EL (cell line): ENCODE measurements at regions not wholly inside any gene's neighbourhood (a gene's known extent, or its start where the extent isn't known, plus 50 kb on each side); places are given as distances from the start of the nearest gene placed in this dataset.

Experiments used
- DNase-seq: peaks from one replicate; pipeline ENCODE4 v3.0.0-alpha.2; 2016

DNA sequence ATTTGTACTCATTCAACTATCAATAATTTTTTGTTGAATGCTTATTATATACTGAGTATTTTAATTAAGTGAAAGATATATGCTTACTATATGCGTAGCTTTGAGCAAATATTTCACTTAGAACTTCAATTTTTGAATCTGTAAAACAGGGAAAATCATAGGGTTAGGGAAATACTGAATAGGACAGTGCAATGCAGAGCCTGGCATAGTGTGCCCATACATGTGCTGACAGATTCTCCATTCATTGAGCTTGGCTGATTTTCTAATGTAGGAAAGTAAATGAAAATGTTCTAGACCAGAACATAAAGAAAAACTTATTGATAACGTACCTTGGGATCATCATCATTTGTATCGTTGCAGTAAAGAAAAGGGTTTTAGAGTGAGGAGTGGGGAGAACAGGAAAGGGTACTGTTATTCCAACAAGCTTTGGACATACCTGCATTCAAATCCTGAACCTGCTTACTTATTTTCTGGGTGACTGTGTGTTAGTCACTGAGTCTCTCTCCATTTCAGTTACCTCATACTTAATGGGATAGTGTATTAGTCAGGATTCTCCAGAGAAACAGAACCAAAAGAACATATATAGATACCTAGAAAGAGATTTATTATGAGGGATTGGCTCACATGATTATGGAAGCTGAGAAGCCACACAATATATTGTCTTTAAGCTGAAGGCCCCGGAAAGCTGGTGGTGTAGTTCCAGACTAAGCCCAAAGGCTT, 436.4 kb downstream of the ADAMTS20 start:
- no peak for DNase-seq

DNA sequence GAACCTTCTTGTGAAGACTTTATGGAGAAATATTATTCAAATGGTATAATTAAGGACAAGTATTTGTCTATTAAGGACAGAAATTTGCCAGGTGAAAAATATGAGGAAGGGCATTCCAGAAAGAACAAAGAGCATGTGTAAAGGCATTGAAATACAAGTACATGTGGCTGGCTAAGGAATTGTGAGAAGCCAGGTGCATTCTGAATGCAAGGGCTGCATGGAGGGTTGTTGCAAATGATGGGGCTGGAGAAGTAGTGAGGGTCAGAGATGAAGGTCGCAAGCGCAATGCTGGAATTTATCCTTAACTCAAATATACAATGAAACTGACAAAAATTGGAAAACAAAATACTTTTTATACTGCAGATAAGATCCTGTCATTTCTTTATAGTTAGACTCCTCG, 437.7 kb downstream of the ADAMTS20 start:
- DNase-seq = no peak

GRCh38 chr12:43113616-43114015, 438.4 kb downstream of the ADAMTS20 start:
- DNase-seq = no peak

DNA sequence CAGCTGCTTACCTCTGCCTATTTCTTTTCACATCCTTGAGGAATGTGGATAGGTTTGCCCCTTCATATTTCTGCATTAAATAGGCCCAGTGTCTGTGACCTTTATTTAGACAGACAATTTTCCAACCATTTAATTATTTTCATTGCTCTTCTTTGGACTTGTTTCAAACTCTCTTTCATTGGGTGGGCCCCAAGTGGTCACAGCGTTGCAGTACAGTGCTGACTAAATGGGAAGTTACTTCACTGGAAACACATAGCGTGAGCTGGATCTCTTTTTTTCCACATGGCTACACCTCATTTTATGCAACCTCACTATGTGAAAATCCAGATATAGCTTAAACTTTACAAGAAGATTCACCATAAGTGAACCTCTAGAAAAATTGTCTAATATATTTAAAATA, 438.9 kb downstream of the ADAMTS20 start:
- no peak for DNase-seq

- DNase-seq = no peak
Observed at GRCh38 chr12:43112101-43112920, 439.7 kb downstream of the ADAMTS20 start.

GRCh38 chr12:43111608-43112007, 440.4 kb downstream of the ADAMTS20 start:
- DNase-seq = no peak

DNA sequence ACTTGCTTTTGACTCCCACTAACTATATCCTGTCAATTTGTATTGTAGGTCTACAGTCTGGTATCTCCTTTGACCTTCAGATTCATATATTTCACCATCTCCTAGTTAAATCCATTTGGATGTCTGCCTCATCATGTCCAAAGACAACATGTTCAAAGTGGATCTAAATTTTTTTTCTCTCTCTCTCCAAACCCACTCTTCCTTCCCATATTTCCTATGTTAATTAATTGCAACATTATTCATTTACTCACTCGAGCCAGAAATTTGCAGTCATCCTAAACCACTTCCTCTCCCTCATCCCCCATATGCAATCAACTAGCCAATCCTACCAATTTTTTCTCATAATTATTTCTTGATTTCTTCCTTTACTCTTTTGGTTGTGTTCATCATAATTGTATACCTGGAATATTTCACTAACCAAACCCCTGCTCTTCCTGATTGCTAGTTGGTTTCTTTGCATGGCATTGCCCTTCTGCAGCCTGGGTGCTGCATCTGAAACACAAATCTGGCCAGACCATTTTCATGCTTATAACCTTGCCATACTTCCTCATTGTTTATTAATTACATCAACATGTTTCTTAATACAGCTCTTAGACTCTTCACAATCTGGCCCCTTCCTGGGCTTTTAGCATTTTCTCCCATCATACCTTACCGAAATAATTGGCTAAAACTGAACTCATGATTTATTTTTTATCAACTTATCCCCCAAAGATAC, 442.2 kb downstream of the ADAMTS20 start:
- DNase-seq = no peak

GRCh38 chr12:43108656-43109055, 443.3 kb downstream of the ADAMTS20 start:
- DNase-seq = no peak

DNA sequence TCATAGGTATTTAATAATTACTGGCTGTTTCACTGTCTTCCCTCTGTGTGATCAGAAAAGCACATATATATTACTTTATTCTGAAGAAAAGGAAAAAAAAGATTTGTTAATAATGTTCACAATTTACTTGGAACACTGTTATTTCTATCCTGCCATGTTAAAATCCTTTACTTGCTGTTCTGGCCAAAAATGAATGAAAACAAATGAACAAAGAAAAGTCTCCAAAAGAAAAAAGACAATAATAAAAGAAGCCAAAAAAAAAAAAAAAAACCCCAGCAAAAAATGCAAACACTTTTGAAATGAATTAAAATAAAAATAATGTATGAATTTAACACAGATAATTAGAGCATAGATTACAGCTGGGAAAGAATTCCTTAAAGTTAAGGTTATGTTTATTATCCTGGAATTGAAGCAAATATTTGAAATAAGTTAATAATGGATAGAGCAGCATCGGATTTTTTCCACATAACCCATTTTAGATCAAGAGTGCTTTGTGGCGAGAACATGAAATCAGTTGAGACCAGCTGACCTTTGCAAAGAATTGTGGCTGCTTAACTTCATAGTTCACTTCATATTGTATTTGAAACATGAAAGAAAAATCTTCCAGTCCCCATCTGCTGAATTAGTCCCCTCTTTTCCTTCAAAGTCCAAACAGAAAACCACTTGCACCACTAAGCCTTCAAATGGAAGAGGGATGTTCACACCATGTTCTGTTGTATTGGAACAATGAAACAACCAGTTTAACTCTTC, 444.8 kb downstream of the ADAMTS20 start:
- DNase-seq = no peak

GRCh38 chr12:43106355-43106754, 445.6 kb downstream of the ADAMTS20 start:
- DNase-seq = no peak

DNA sequence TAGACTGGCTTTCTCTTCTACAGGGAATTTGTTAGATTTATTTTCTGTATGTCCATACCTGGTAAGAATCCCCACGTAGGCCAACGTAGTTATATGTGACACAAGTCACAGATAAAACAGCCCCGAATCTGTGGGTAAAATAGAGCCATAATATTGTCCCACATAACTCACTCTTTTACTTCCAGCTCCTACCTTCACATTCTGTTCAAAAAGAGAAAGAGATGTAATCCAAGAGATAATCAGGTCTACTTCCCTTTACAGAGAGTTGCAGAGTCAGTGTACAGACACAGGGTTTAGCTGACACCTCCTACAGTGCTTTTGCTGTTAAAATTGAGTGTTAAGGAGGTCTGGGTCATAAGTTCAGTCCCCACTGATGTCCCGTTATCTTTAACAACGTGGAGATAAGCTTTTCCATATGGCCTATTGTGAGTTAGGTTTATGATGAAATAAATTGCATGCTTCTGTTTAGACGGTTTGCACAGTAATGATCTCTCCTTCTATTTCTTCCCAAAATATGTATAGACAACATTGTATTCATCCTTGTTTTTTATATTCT, 446.5 kb downstream of the ADAMTS20 start:
- DNase-seq = no peak

GRCh38 chr12:43104494-43104893, 447.5 kb downstream of the ADAMTS20 start:
- peak; percentile 58 for DNase-seq

GRCh38 chr12:43103866-43104265, 448.1 kb downstream of the ADAMTS20 start:
- no peak for DNase-seq

- no peak for DNase-seq
Observed at GRCh38 chr12:43102546-43103264, 449.3 kb downstream of the ADAMTS20 start.

- DNase-seq = no peak
Observed at GRCh38 chr12:43100231-43100630, 451.8 kb downstream of the ADAMTS20 start.

DNA sequence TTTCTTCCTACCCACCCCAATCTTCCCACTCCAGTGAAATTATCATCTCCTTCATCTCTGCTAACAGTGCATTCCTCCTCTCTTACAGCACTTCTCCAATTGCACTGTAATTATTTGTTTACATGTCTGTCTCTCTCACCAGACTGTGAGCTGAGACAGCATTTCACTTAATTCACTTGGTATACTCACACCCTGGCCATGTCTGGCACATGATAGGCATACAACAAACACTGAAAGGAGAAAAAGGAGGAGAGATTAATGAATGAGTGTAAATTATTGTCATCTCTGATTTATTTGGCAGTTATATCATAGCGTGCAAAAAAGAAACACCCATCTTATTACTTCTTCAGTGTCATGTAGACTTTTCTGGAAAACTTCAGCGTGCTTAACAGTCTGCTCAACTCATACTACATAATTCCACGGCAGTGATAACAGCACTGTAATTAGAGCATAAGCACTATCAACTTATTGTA, 452.3 kb downstream of the ADAMTS20 start:
- peak; percentile 9 for DNase-seq

DNA sequence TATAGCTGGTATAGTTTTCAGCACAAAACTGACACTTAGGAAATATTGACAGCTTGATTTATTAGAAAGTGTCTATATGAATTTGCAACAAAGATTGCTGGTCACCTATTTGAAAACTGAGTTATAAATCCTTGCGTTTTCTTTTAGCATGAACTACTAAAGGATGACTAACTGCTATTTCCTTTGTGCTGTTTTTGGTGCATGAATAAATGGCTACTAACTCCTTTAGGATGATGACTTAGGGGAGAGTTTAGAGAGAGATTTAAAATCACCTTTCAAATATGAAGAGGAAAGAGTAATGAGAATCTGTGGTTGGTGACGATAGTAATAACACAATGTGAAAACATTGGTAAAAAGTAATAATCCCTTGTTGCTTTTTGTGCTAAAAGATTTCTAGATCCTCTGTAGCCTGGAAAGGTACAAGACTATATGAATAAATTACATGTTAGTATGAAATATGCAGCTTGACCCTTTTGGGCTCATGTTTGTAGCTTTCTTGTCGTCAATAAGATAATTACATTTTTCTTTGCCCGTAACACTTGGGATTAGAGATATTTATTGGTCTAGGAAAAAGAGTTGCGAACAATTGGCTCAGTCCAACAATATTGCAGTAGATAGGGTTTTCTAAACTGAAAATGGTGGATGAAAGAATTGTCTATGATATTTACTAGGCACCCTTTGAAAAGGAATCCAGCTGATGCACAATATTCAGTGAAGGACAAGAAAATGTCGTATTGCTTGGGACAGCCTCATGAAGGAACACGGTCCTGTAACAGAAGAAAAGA, 453.0 kb downstream of the ADAMTS20 start:
- DNase-seq = no peak

DNA sequence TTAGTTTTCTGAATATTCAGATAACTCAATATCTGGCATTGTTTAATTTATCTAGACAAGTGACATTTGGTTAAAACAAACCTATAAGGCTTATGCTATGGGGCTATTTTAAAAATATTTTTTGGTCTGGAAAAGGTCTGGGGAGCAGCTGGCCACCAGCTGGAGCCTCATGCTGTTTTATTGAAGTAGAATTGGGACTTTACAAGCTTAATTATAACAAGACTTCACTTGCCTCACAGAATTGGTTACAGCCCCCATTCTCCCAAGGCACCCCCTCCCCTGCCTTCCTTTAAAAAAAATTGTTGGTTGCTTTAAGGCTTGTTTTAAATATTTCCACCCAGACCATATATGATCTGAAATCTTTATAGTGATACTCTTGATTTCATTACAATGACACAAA, 453.9 kb downstream of the ADAMTS20 start:
- no peak for DNase-seq

- no peak for DNase-seq
Observed at GRCh38 chr12:43097471-43097870, 454.5 kb downstream of the ADAMTS20 start.

- no peak for DNase-seq
Observed at GRCh38 chr12:43095669-43096280, 456.2 kb downstream of the ADAMTS20 start.
